NB4 (cell line): ENCODE measurements at regions not wholly inside any gene's neighbourhood (a gene's known extent, or its start where the extent isn't known, plus 50 kb on each side); places are given as distances from the start of the nearest gene placed in this dataset.

ENCODE experiments used
- DNase-seq: peaks from one replicate; pipeline ENCODE4 v3.0.0; 2010; ENCODE audit warnings: low read depth
- H3K4me3 ChIP-seq: one replicate; pipeline ENCODE4 v1.5.1; 2011; ENCODE audit warnings: mild to moderate bottlenecking, low read depth, low read length, moderate library complexity
- CTCF ChIP-seq: IDR thresholded peaks from one replicate; pipeline ENCODE4 v1.5.1; 2012; ENCODE audit warnings: low read depth, low read length
- MAX ChIP-seq: IDR thresholded peaks from 2 replicates; pipeline ENCODE4 v1.6.1; 2011; ENCODE audit warnings: low read depth, low read length
- MYC ChIP-seq: IDR thresholded peaks from 2 replicates; pipeline ENCODE4 v1.6.1; 2011; ENCODE audit warnings: low read depth, low read length
- POLR2A ChIP-seq: IDR thresholded peaks from 2 replicates; pipeline ENCODE4 v1.6.1; 2011; ENCODE audit warnings: mild to moderate bottlenecking; ENCODE audit not compliant: insufficient read length; ENCODE audit errors: extremely low read depth

- TF ChIP-seq MYC (no peak), POLR2A (no peak), CTCF (no peak), MAX (no peak)
- DNase-seq, result no peak
- H3K4me3 ChIP-seq, result no peak overlapping the region
Observed at GRCh38 chr7:106463851-106464611, 179.2 kb upstream of the NAMPT start.

GRCh38 chr7:106462914-106463482 is 178.2 kb upstream of the NAMPT start:
- H3K4me3 ChIP-seq, result no peak overlapping the region
- no peak for DNase-seq
- TF ChIP-seq POLR2A (no peak), CTCF (no peak), MYC (no peak), MAX (no peak)

GRCh38 chr7:106462365-106462859 is 177.6 kb upstream of the NAMPT start:
- no peak overlapping the region for H3K4me3 ChIP-seq
- peak; percentile 65 for DNase-seq
- no peak for TF ChIP-seq MYC
- peak; percentile 53 for TF ChIP-seq CTCF
- 0 out of 2 replicates have a peak, but pooled peaks have one; percentile 34 for TF ChIP-seq MAX
- TF ChIP-seq POLR2A, result no peak

- no peak for DNase-seq
- no peak overlapping the region for H3K4me3 ChIP-seq
- TF ChIP-seq MYC (no peak), POLR2A (no peak), MAX (no peak), CTCF (no peak)
Observed at GRCh38 chr7:106460792-106461254, 176.0 kb upstream of the NAMPT start.

DNA sequence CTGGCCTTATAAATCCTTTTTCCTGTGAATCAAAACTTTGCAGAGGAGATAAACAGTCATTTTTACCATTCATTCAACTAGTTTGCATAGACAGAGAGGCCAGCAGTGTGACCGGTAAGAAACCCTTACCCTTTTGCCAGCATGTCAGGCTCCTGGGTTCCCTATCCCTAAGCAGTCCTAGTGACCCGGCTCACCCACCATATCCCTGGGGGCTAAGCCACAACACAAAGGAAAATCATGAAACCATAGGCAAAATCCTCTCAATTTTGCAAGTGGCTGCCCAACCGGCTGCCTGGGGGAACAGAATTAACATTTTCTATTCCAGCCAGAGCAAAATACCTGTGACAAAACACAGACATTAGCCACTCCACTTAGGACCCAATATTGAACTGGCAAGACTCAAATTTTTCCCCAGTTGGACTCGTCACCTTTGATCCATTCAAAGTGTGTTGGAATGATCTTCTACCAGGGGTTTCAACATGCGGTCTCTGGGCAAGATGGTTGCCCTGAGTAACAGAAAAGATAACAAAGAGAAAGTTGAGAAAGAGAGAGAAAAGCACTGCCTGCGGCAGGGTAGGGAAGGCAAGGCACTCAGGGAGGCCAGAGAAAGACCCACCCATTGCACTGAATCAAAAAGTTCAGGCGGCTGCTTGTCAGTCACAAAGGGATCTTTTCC is 174.8 kb upstream of the NAMPT start:
- no peak for DNase-seq
- H3K4me3 ChIP-seq, result no peak overlapping the region
- TF ChIP-seq MYC, result no peak
- no peak for TF ChIP-seq MAX
- no peak for TF ChIP-seq POLR2A
- no peak for TF ChIP-seq CTCF
